ENCODE measurements at regions not wholly inside any gene's neighbourhood (a gene's known extent, or its start where the extent isn't known, plus 50 kb on each side); places are given as distances from the start of the nearest gene placed in this dataset.

- no peak overlapping the region for H3K4me3 ChIP-seq (ENCODE audit: low read length)
- no peak overlapping the region for H3K4me2 ChIP-seq (ENCODE audit: low read length)
Observed at GRCh38 chr1:213371847-213372619, 321.0 kb downstream of the RPS6KC1 start.

GRCh38 chr1:213374369-213374768 is 323.3 kb downstream of the RPS6KC1 start:
- H3K4me3 ChIP-seq (ENCODE audit: low read length), result no peak overlapping the region

More at GRCh38 chr1:213371847-213372619, 321.0 kb downstream of the RPS6KC1 start:
- no peak for TF ChIP-seq EZH2phosphoT487 (IDR thresholded peaks at IDR 0.05; ENCODE audit: low read depth)
- TF ChIP-seq CTCF (IDR thresholded peaks at IDR 0.05; ENCODE audit: low read depth, low read length), result no peak
- Histone ChIP-seq H3K4me1 (ENCODE audit: low read length) (peaks cover 10% of the 10 kb centered on the region), H3K9ac (ENCODE audit: low read length) (no peak overlapping the region), H3K36me3 (replicated peaks; ENCODE audit: low read depth, low read length) (no peaks in the 10 kb centered on the region), H4K20me1 (ENCODE audit: insufficient read depth, low read length) (no peaks in the 10 kb centered on the region), H3K79me2 (ENCODE audit: low read length) (no peaks in the 10 kb centered on the region), H3K27ac (ENCODE audit: low read length) (no peak overlapping the region), H3K9me3 (ENCODE audit: insufficient read depth, low read length) (no peaks in the 10 kb centered on the region), H3K27me3 (ENCODE audit: low read depth, low read length) (no peaks in the 10 kb centered on the region; the same call in 1 of the 2 replicates), H2AFZ (ENCODE audit: low read depth, low read length) (no peak overlapping the region)

GRCh38 chr1:213375002-213375401 is 324.0 kb downstream of the RPS6KC1 start:
- Histone ChIP-seq H3K4me1 (ENCODE audit: low read length) (no peaks in the 10 kb centered on the region), H3K79me2 (ENCODE audit: low read length) (no peaks in the 10 kb centered on the region), H3K9me3 (ENCODE audit: insufficient read depth, low read length) (no peaks in the 10 kb centered on the region), H3K27me3 (ENCODE audit: low read depth, low read length) (no peaks in the 10 kb centered on the region; the same call in 1 of the 2 replicates), H3K4me3 (ENCODE audit: low read length) (no peak overlapping the region), H3K4me2 (ENCODE audit: low read length) (no peak overlapping the region), H2AFZ (ENCODE audit: low read depth, low read length) (no peak overlapping the region), H3K9ac (ENCODE audit: low read length) (no peak overlapping the region), H4K20me1 (ENCODE audit: insufficient read depth, low read length) (no peaks in the 10 kb centered on the region), H3K27ac (ENCODE audit: low read length) (no peak overlapping the region), H3K36me3 (replicated peaks; ENCODE audit: low read depth, low read length) (no peaks in the 10 kb centered on the region)
- TF ChIP-seq CTCF (IDR thresholded peaks at IDR 0.05; ENCODE audit: low read depth, low read length), result no peak
- TF ChIP-seq EZH2phosphoT487 (IDR thresholded peaks at IDR 0.05; ENCODE audit: low read depth), result no peak

More at GRCh38 chr1:213374369-213374768, 323.3 kb downstream of the RPS6KC1 start:
- H3K27ac ChIP-seq (ENCODE audit: low read length), result no peak overlapping the region
- no peaks in the 10 kb centered on the region for H4K20me1 ChIP-seq (ENCODE audit: insufficient read depth, low read length)
- no peaks in the 10 kb centered on the region; the same call in 1 of the 2 replicates for H3K27me3 ChIP-seq (ENCODE audit: low read depth, low read length)
- H3K4me1 ChIP-seq (ENCODE audit: low read length), result no peaks in the 10 kb centered on the region
- H3K9ac ChIP-seq (ENCODE audit: low read length), result no peak overlapping the region
- no peak overlapping the region; the same call in 1 of the 2 replicates for H2AFZ ChIP-seq (ENCODE audit: low read depth, low read length)
- TF ChIP-seq CTCF (IDR thresholded peaks at IDR 0.05; ENCODE audit: low read depth, low read length), result peak; percentile 98
- TF ChIP-seq EZH2phosphoT487 (IDR thresholded peaks at IDR 0.05; ENCODE audit: low read depth), result no peak
- no peaks in the 10 kb centered on the region for H3K79me2 ChIP-seq (ENCODE audit: low read length)
- no peak overlapping the region for H3K4me2 ChIP-seq (ENCODE audit: low read length)
- H3K9me3 ChIP-seq (ENCODE audit: insufficient read depth, low read length), result no peaks in the 10 kb centered on the region
- H3K36me3 ChIP-seq (replicated peaks; ENCODE audit: low read depth, low read length), result no peaks in the 10 kb centered on the region

GRCh38 chr1:213376862-213377372 is 325.9 kb downstream of the RPS6KC1 start:
- no peak overlapping the region for H3K9ac ChIP-seq (ENCODE audit: low read length)
- H3K9me3 ChIP-seq (ENCODE audit: insufficient read depth, low read length), result no peaks in the 10 kb centered on the region
- no peaks in the 10 kb centered on the region for H3K4me1 ChIP-seq (ENCODE audit: low read length)
- no peak for TF ChIP-seq EZH2phosphoT487 (IDR thresholded peaks at IDR 0.05; ENCODE audit: low read depth)
- H3K27ac ChIP-seq (ENCODE audit: low read length), result no peak overlapping the region
- no peaks in the 10 kb centered on the region; the same call in 1 of the 2 replicates for H3K27me3 ChIP-seq (ENCODE audit: low read depth, low read length)
- H3K4me3 ChIP-seq (ENCODE audit: low read length), result no peak overlapping the region
- no peaks in the 10 kb centered on the region for H3K36me3 ChIP-seq (replicated peaks; ENCODE audit: low read depth, low read length)
- H4K20me1 ChIP-seq (ENCODE audit: insufficient read depth, low read length), result no peaks in the 10 kb centered on the region
- no peak overlapping the region for H3K4me2 ChIP-seq (ENCODE audit: low read length)
- H2AFZ ChIP-seq (ENCODE audit: low read depth, low read length), result no peak overlapping the region
- no peaks in the 10 kb centered on the region for H3K79me2 ChIP-seq (ENCODE audit: low read length)
